HG02885 (cell line): ENCODE measurements at regions not wholly inside any gene's neighbourhood (a gene's known extent, or its start where the extent isn't known, plus 50 kb on each side); places are given as distances from the start of the nearest gene placed in this dataset.
"Not testable (repeated sequence)": the region's sequence is repeated elsewhere in the genome, so short reads cannot be mapped to it uniquely, and the experiment has no call there.

ENCODE experiments used
- ATAC-seq: cut with Tn5 transposase; IDR thresholded peaks from one replicate; pipeline ENCODE4 v1.9.1; 2021; ENCODE audit warnings: mild to moderate bottlenecking; ENCODE audit not compliant: unreplicated experiment, poor library complexity

GRCh38 chr11:37509506-37509905, 911.5 kb upstream of the RAG2 start:
- no peak for ATAC-seq

GRCh38 chr11:37506531-37506930, 908.5 kb upstream of the RAG2 start:
- ATAC-seq = no peak

- ATAC-seq = no peak
Measured at GRCh38 chr11:37505406-37505805, 907.4 kb upstream of the RAG2 start.

- ATAC-seq = no peak
Measured at GRCh38 chr11:37504921-37505320, 906.9 kb upstream of the RAG2 start.

- peak; percentile 90 for ATAC-seq
Measured at GRCh38 chr11:37504060-37504611, 906.1 kb upstream of the RAG2 start.

- ATAC-seq = peak; percentile 47
Measured at GRCh38 chr11:37503411-37504059, 905.5 kb upstream of the RAG2 start.

- peak; percentile 19 for ATAC-seq
Measured at GRCh38 chr11:37502202-37502601, 904.2 kb upstream of the RAG2 start.

- ATAC-seq = no peak
Measured at GRCh38 chr11:37500425-37500824, 902.4 kb upstream of the RAG2 start.

- ATAC-seq = no peak
Measured at GRCh38 chr11:37497326-37497725, 899.3 kb upstream of the RAG2 start.

- ATAC-seq = no peak
Measured at GRCh38 chr11:37496201-37496600, 898.2 kb upstream of the RAG2 start.

- ATAC-seq = no peak
Measured at GRCh38 chr11:37484298-37484697, 886.3 kb upstream of the RAG2 start.

- ATAC-seq = no peak
Measured at GRCh38 chr11:37483761-37484160, 885.7 kb upstream of the RAG2 start.

- no peak for ATAC-seq
Measured at GRCh38 chr11:37474889-37475288, 876.9 kb upstream of the RAG2 start.

- ATAC-seq = no peak
Measured at GRCh38 chr11:37468344-37468743, 870.3 kb upstream of the RAG2 start.

GRCh38 chr11:37465221-37465620, 867.2 kb upstream of the RAG2 start:
- no peak for ATAC-seq

- no peak for ATAC-seq
Measured at GRCh38 chr11:37459456-37459855, 861.4 kb upstream of the RAG2 start.

- ATAC-seq = no peak
Measured at GRCh38 chr11:37456746-37457145, 858.7 kb upstream of the RAG2 start.

- ATAC-seq = no peak
Measured at GRCh38 chr11:37451903-37452302, 853.9 kb upstream of the RAG2 start.

GRCh38 chr11:37450613-37451012, 852.6 kb upstream of the RAG2 start:
- ATAC-seq = peak; percentile 78

GRCh38 chr11:37449146-37449545, 851.1 kb upstream of the RAG2 start:
- ATAC-seq = peak; percentile 49

GRCh38 chr11:37442576-37442975, 844.5 kb upstream of the RAG2 start:
- no peak for ATAC-seq

- not testable (repeated sequence) for ATAC-seq
Measured at GRCh38 chr11:37431633-37432230, 833.7 kb upstream of the RAG2 start.
